ENCODE measurements at regions not wholly inside any gene's neighbourhood (a gene's known extent, or its start where the extent isn't known, plus 50 kb on each side); places are given as distances from the start of the nearest gene placed in this dataset.

DNA sequence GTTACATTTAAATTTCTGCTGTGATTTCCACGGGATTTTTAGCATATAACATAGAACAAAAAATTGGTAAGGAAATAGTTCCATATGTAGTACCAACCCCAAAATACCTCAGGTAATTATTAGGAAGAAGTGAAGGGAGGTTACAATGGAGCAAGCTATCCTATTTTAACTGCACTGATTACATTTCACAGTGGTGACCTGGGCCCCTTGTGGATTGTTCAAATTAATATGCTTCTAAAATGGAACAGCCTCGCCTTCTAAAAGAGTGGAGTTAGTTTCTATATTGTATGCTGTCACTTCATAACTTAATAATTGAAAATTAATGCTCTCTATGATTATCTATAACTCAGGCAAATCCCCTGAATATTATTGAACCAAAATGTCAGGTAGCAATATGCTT is 651.7 kb upstream of the GBE1 start:
- ChIA-PET POLR2A (ENCODE audit: low non-redundant PET) (no interaction called here), CTCF (no interaction called here)
- DNase-seq (ENCODE audit: low spot score), result no peak
- no peak overlapping the region for H3K27ac ChIP-seq
- TF ChIP-seq, protein P1, sequence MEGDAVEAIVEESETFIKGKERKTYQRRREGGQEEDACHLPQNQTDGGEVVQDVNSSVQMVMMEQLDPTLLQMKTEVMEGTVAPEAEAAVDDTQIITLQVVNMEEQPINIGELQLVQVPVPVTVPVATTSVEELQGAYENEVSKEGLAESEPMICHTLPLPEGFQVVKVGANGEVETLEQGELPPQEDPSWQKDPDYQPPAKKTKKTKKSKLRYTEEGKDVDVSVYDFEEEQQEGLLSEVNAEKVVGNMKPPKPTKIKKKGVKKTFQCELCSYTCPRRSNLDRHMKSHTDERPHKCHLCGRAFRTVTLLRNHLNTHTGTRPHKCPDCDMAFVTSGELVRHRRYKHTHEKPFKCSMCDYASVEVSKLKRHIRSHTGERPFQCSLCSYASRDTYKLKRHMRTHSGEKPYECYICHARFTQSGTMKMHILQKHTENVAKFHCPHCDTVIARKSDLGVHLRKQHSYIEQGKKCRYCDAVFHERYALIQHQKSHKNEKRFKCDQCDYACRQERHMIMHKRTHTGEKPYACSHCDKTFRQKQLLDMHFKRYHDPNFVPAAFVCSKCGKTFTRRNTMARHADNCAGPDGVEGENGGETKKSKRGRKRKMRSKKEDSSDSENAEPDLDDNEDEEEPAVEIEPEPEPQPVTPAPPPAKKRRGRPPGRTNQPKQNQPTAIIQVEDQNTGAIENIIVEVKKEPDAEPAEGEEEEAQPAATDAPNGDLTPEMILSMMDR (conservative IDR thresholded peaks at IDR 0.05; ENCODE audit: low read depth), result no peak

DNA sequence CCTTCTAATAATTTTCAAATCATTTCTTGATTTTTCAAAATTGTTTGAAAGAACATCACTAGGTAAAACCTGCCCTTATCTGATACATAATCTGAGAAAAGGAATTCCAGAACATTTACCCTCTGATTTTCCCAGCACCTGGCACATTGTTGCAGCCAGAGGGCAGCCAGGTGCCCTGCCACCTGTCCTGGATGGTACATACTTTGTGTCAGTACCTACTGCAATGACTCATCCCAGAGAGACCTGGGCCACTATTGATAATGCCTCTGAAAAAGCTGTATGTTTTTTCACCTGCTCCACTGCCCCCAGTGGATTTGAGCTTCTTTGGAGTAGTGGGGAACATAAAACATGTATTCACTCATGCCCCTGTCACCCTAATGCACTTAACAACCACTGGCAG is 648.9 kb upstream of the GBE1 start:
- ChIA-PET CTCF (no interaction called here), POLR2A (ENCODE audit: low non-redundant PET) (no interaction called here)
- no peak overlapping the region for H3K27ac ChIP-seq
- no peak for DNase-seq (ENCODE audit: low spot score)
- TF ChIP-seq, protein P1 (conservative IDR thresholded peaks at IDR 0.05; ENCODE audit: low read depth), result no peak

DNA sequence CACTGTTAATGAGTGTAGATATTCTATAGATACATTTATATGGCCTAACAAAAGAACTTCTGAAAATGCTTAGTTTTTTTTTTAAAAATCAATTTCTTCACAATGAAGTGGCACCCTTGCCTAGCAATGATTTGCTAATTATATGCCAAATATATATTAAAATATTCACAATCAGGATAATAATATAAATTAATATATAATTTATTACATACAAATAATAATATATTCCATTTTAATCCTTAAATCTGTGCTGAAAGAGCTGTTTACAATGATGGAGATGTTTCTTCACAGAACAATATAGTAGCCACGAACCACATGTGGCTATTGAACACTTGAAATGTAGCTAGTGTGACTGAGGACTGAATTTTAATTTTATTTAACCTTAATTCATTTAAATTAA is 648.4 kb upstream of the GBE1 start:
- TF ChIP-seq, protein P1 (conservative IDR thresholded peaks at IDR 0.05; ENCODE audit: low read depth), result no peak
- ChIA-PET CTCF (no interaction called here), POLR2A (ENCODE audit: low non-redundant PET) (no interaction called here)
- H3K27ac ChIP-seq, result no peak overlapping the region
- no peak for DNase-seq (ENCODE audit: low spot score)

DNA sequence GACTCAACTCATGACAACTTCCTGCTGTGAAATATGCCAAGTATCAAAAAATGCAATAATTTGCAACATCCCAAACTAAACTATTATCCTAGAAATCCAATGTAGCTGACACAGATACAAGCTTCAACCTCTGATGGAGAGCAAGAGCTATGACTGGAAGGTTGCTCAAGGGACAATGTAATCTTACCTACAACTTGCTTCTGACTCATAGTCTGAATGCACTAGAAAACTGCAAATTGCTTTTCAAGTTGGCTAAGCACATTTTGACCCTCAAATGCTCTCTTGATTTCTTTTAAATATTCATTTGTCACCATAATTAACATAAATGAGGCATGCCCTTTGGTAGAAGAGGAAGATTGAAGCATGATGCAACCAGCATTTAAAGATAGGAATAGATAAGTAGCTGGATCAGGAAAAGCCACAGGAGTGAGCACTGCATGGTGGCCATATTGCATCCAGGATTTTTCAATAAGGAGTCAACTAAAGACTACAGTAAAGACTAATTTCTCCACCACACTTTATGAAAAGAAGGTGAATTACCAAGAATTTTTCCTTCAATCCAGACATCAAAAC is 630.8 kb upstream of the GBE1 start:
- TF ChIP-seq, protein P1 (conservative IDR thresholded peaks at IDR 0.05; ENCODE audit: low read depth), result no peak
- ChIA-PET CTCF (no interaction called here), POLR2A (ENCODE audit: low non-redundant PET) (no interaction called here)
- no peak for DNase-seq (ENCODE audit: low spot score)
- no peak overlapping the region for H3K27ac ChIP-seq

DNA sequence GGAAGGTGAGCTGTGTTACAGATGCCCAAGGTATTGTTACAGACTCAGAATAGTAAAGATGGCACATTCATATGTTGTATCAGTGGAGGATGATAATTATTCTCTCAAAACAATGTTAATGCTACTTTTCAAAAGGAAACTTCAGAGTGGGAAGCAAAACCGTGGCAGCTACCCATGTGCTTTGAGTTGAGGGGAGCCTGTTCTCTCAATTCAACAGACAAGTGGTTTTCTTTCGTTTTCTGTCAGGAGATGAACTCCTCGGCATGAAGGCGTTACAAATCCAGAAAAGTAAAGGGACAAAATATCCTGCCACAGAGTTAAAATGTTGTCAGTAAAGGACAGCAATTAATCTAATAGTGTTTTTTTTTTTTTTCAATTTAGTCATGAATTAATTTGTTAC is 629.4 kb upstream of the GBE1 start:
- no peak overlapping the region for H3K27ac ChIP-seq
- TF ChIP-seq, protein P1 (conservative IDR thresholded peaks at IDR 0.05; ENCODE audit: low read depth), result no peak
- ChIA-PET POLR2A (ENCODE audit: low non-redundant PET) (no interaction called here), CTCF (no interaction called here)
- DNase-seq (ENCODE audit: low spot score), result no peak

DNA sequence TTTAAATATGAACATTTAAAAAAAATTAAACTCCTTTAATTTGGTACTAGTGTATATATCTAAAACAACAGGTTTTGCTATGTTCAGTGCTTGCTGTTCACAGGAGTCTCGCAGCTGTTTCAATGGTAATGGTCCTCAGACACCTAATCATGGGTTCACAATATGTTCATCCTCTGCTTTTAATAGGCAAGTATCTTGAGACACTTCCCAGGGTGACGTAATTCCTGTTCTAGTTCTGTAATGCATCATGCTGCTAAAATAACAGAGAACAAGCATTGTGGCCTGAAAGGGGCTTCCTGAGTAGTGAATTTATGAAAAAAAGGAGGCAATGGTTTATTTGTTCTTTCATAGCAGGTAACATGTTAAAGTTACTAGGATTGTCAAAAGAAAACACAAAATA is 625.2 kb upstream of the GBE1 start:
- CTCF ChIA-PET, result no interaction called here
- TF ChIP-seq, protein P1 (conservative IDR thresholded peaks at IDR 0.05; ENCODE audit: low read depth), result no peak
- no peak for DNase-seq (ENCODE audit: low spot score)
- no peak overlapping the region for H3K27ac ChIP-seq
- POLR2A ChIA-PET (ENCODE audit: low non-redundant PET), result no interaction called here

DNA sequence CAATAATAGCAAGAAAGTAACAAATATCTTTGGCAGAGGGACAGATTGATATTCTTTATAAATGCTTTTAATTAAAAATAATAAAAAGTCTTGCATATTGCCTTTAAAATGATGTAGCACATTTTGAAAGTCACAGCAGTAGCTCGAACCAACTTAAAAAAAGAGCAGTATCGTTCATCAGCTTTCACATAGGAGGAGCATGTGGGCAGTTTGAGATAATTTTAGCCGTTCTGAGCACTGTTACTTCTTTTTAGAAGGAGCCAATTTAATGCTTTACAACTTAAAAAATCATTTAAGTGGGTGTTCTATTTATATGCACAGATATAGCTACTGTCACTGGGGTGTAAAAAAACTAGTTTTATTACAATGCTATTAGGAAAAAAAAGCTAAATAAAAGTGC is 622.7 kb upstream of the GBE1 start:
- H3K27ac ChIP-seq, result no peak overlapping the region
- DNase-seq (ENCODE audit: low spot score), result no peak
- ChIA-PET POLR2A (ENCODE audit: low non-redundant PET) (no interaction called here), CTCF (no interaction called here)
- TF ChIP-seq, protein P1 (conservative IDR thresholded peaks at IDR 0.05; ENCODE audit: low read depth), result no peak

Measured in RWPE1 (cell line).